H1 (cell line): ENCODE measurements at regions not wholly inside any gene's neighbourhood (a gene's known extent, or its start where the extent isn't known, plus 50 kb on each side); places are given as distances from the start of the nearest gene placed in this dataset.

Experiments used
- CTCF ChIA-PET: fragments of 300-600 bp; sonication (Branson Sonifier 250); formaldehyde crosslinking; loops from one replicate; lab custom pipeline; 2021; ENCODE audit not compliant: partially characterized antibody; lab: Charles Lee
- POLR2A ChIA-PET: fragments of 300-600 bp; sonication (Branson Sonifier 250); formaldehyde crosslinking; loops from one replicate; lab custom pipeline; 2021; ENCODE audit warnings: inconsistent platforms; ENCODE audit not compliant: partially characterized antibody; lab: Charles Lee
- DNase-seq, 2 experiments: peaks; one replicate each; pipeline versions ENCODE4 v3.0.0 to v3.0.0-alpha.2; 2010 to 2022; ENCODE audit warnings: low spot score in 2 of 2, low read depth in 1 of 2, mixed read lengths in 1 of 2
- FAIRE-seq: peaks from 2 replicates; lab custom pipeline; 2011; peaks lifted over from hg19 to GRCh38; lab: Jason Lieb, UNC
- H2AFZ ChIP-seq: 2 replicates; pipeline ENCODE4 v1.8.1; 2012; ENCODE audit warnings: low read length, inconsistent platforms
- H2AK5ac ChIP-seq: 2 replicates; pipeline ENCODE4 v1.6.1; 2013; ENCODE audit warnings: low read depth, low read length
- H2BK120ac ChIP-seq: replicated peaks from 2 replicates; pipeline ENCODE3; 2013; ENCODE audit warnings: low read depth, low read length, inconsistent platforms
- H2BK12ac ChIP-seq: 2 replicates; pipeline ENCODE4 v1.6.1; 2013; ENCODE audit warnings: low read depth, low read length
- H2BK15ac ChIP-seq: 2 replicates; pipeline ENCODE4 v1.6.1; 2013; ENCODE audit warnings: low read length
- H2BK20ac ChIP-seq: 2 replicates; pipeline ENCODE4 v1.6.1; 2013; ENCODE audit warnings: low read length
- H2BK5ac ChIP-seq: 2 replicates; pipeline ENCODE4 v1.6.1; 2013; ENCODE audit warnings: low read depth, low read length
- H3K14ac ChIP-seq: 2 replicates; pipeline ENCODE4 v1.6.1; 2013; ENCODE audit warnings: inconsistent platforms; ENCODE audit not compliant: insufficient read length
- H3K18ac ChIP-seq: 2 replicates; pipeline ENCODE4 v1.6.1; 2013; ENCODE audit warnings: low read length; ENCODE audit errors: extremely low read depth
- H3K23ac ChIP-seq: 2 replicates; pipeline ENCODE4 v1.6.1; 2013; ENCODE audit warnings: inconsistent platforms; ENCODE audit not compliant: insufficient read length
- H3K23me2 ChIP-seq: 2 replicates; pipeline ENCODE4 v1.6.1; 2013; ENCODE audit warnings: low read depth, low read length
- H3K27ac ChIP-seq: 2 replicates; pipeline ENCODE4 v1.6.1; 2011; ENCODE audit warnings: low read depth, low read length, inconsistent platforms
- H3K27me3 ChIP-seq, 4 experiments: replicated peaks in 1 of 4; 1 replicate in 1 of 4; 2 replicates in 3 of 4; pipeline versions ENCODE4 v1.6.1 to v1.8.1; 2011 to 2013; ENCODE audit warnings: low read length in 3 of 4, mild to moderate bottlenecking in 3 of 4, inconsistent platforms in 2 of 4, mixed read lengths in 2 of 4, moderate library complexity in 1 of 4; ENCODE audit not compliant: control insufficient read depth in 3 of 4, insufficient read depth in 3 of 4; ENCODE audit errors: extremely low read depth in 1 of 4
- H3K36me3 ChIP-seq, 4 experiments: 2 replicates each; pipeline versions ENCODE4 v1.6.1 to v1.8.1; 2011 to 2013; ENCODE audit warnings: mild to moderate bottlenecking in 4 of 4, low read length in 3 of 4, moderate library complexity in 2 of 4, control low read depth in 1 of 4, inconsistent platforms in 1 of 4; ENCODE audit not compliant: insufficient read depth in 4 of 4, control insufficient read depth in 2 of 4
- H3K4ac ChIP-seq: replicated peaks from 2 replicates; pipeline ENCODE3; 2013; ENCODE audit warnings: low read length, low read depth, mixed read lengths, inconsistent platforms; ENCODE audit not compliant: insufficient read length
- H3K4me1 ChIP-seq, 4 experiments: replicated peaks in 1 of 4; 1 replicate in 1 of 4; 2 replicates in 3 of 4; pipeline versions ENCODE4 v1.6.1 to v1.8.1; 2011 to 2013; ENCODE audit warnings: low read length in 3 of 4, inconsistent platforms in 2 of 4, mixed read lengths in 1 of 4; ENCODE audit not compliant: insufficient read depth in 4 of 4, control insufficient read depth in 3 of 4
- H3K4me2 ChIP-seq, 2 experiments: 2 replicates each; pipeline versions ENCODE4 v1.6.1 to v1.8.1; 2011 to 2013; ENCODE audit warnings: low read depth in 2 of 2, low read length in 2 of 2, control low read depth in 1 of 2, inconsistent platforms in 1 of 2, mild to moderate bottlenecking in 1 of 2; ENCODE audit not compliant: insufficient read depth in 1 of 2
- H3K4me3 ChIP-seq, 4 experiments: fragments of 200-600, 300-600 bp in 1 of 4; sonication (generic), shearing (Covaris generic), sonication (Bioruptor Twin) in 1 of 4; 2 replicates each; pipeline versions ENCODE4 v1.5.1 to v1.8.1; 2011 to 2016; ENCODE audit warnings: low read length in 4 of 4, low read depth in 3 of 4, control low read depth in 2 of 4, inconsistent platforms in 2 of 4, mild to moderate bottlenecking in 2 of 4, mixed read lengths in 1 of 4, moderate library complexity in 1 of 4; ENCODE audit not compliant: insufficient read depth in 2 of 4; ENCODE audit errors: extremely low read depth in 1 of 4
- H3K56ac ChIP-seq: replicated peaks from 2 replicates; pipeline ENCODE3; 2013; ENCODE audit warnings: low read depth, mild to moderate bottlenecking, mixed read lengths, low read length, inconsistent platforms; ENCODE audit not compliant: insufficient read length
- H3K79me1 ChIP-seq: 2 replicates; pipeline ENCODE4 v1.6.1; 2013; ENCODE audit warnings: low read depth, low read length, control low read depth
- H3K79me2 ChIP-seq, 2 experiments: 2 replicates each; pipeline versions ENCODE4 v1.6.1 to v1.8.1; 2012 to 2013; ENCODE audit warnings: low read length in 2 of 2, mild to moderate bottlenecking in 2 of 2, inconsistent platforms in 1 of 2; ENCODE audit not compliant: insufficient read depth in 2 of 2, control insufficient read depth in 1 of 2
- H3K9ac ChIP-seq, 4 experiments: replicated peaks in 1 of 4; 1 replicate in 1 of 4; 2 replicates in 3 of 4; pipeline versions ENCODE4 v1.6.1 to v1.8.1; 2011 to 2013; ENCODE audit warnings: low read depth in 3 of 4, low read length in 3 of 4, control low read depth in 2 of 4, mild to moderate bottlenecking in 2 of 4, moderate library complexity in 2 of 4, inconsistent platforms in 1 of 4; ENCODE audit errors: extremely low read depth in 1 of 4
- H3K9me3 ChIP-seq, 2 experiments: 2 replicates each; pipeline versions ENCODE4 v1.6.1 to v1.8.1; 2012 to 2013; ENCODE audit warnings: mild to moderate bottlenecking in 2 of 2, moderate library complexity in 2 of 2, control low read depth in 1 of 2, inconsistent platforms in 1 of 2, low read depth in 1 of 2, low read length in 1 of 2, mixed read lengths in 1 of 2; ENCODE audit not compliant: insufficient read depth in 2 of 2
- H4K20me1 ChIP-seq, 2 experiments: replicated peaks in 1 of 2; 2 replicates each; pipeline versions ENCODE3 to v1.8.1; 2011 to 2013; ENCODE audit warnings: inconsistent platforms in 2 of 2, low read length in 2 of 2, mild to moderate bottlenecking in 1 of 2; ENCODE audit not compliant: insufficient read depth in 2 of 2, control insufficient read depth in 1 of 2
- H4K5ac ChIP-seq: 2 replicates; pipeline ENCODE4 v1.6.1; 2013; ENCODE audit warnings: low read length, low read depth, mixed read lengths, inconsistent platforms; ENCODE audit not compliant: insufficient read length
- H4K8ac ChIP-seq: 2 replicates; pipeline ENCODE4 v1.8.0; 2013; ENCODE audit warnings: mild to moderate bottlenecking, moderate library complexity, low read length, inconsistent platforms; ENCODE audit not compliant: insufficient read depth; ENCODE audit errors: extremely low read depth
- H4K91ac ChIP-seq: replicated peaks from 2 replicates; pipeline ENCODE3; 2013; ENCODE audit warnings: low read length, mixed read lengths, inconsistent platforms; ENCODE audit not compliant: insufficient read length
- CHD2 ChIP-seq: IDR thresholded peaks from 2 replicates; pipeline ENCODE4 v1.6.1; 2012; ENCODE audit warnings: low read length, improper control_type of control experiment
- JUN ChIP-seq: IDR thresholded peaks from 2 replicates; pipeline ENCODE4 v1.6.1; 2011; ENCODE audit warnings: low read depth, mild to moderate bottlenecking, improper control_type of control experiment, low read length
- JUND ChIP-seq: IDR thresholded peaks from 2 replicates; pipeline ENCODE4 v1.6.1; 2011; ENCODE audit warnings: mild to moderate bottlenecking, improper control_type of control experiment, low read length
- NRF1 ChIP-seq: IDR thresholded peaks from 2 replicates; pipeline ENCODE4 v1.6.1; 2011; ENCODE audit warnings: mild to moderate bottlenecking, low read depth, low read length, improper control_type of control experiment
- RFX5 ChIP-seq: IDR thresholded peaks from 2 replicates; pipeline ENCODE4 v1.6.1; 2011; ENCODE audit warnings: low read depth, low read length, improper control_type of control experiment, borderline replicate concordance
- RNF2 ChIP-seq: fragments of 200-900, 300-1000 bp; sonication (generic); IDR thresholded peaks from 2 replicates; pipeline ENCODE4 v1.7.1; 2016; ENCODE audit warnings: borderline replicate concordance, low read depth, mild to moderate bottlenecking, antibody characterized with exemption, low read length; ENCODE audit not compliant: poor library complexity, severe bottlenecking; ENCODE audit errors: missing control alignments
- SRF ChIP-seq: IDR thresholded peaks from 2 replicates; pipeline ENCODE4 v1.6.1; 2011; ENCODE audit warnings: mild to moderate bottlenecking, low read depth, low read length, moderate library complexity
- TCF12 ChIP-seq: IDR thresholded peaks from 2 replicates; pipeline ENCODE4 v1.6.1; 2011; ENCODE audit warnings: low read depth, mild to moderate bottlenecking, low read length
- TEAD4 ChIP-seq: IDR thresholded peaks from 2 replicates; pipeline ENCODE4 v1.6.1; 2012; ENCODE audit warnings: low read depth, low read length, inconsistent platforms, mixed read lengths
- YY1 ChIP-seq: IDR thresholded peaks from 2 replicates; pipeline ENCODE4 v1.6.1; 2011; ENCODE audit warnings: low read depth, mild to moderate bottlenecking, low read length
- ZNF274 ChIP-seq: IDR thresholded peaks from 2 replicates; pipeline ENCODE4 v1.7.0; 2012; ENCODE audit warnings: low read length, borderline replicate concordance; ENCODE audit errors: extremely low read depth
- WGBS, 2 experiments: shearing (Covaris generic) in 1 of 2; methylation state at CpG; one replicate each; pipeline versions ENCODE4 v1.1.6 to v1.1.7; 2013 to 2015; ENCODE audit warnings: low lambda C conversion rate in 2 of 2, mixed read lengths in 2 of 2, inconsistent platforms in 1 of 2, low coverage in 1 of 2, missing lambda C conversion rate in 1 of 2; ENCODE audit not compliant: insufficient replicate concordance in 2 of 2, insufficient coverage in 1 of 2, insufficient read length in 1 of 2; ENCODE audit errors: extremely low coverage in 1 of 2, missing lambda C conversion rate in 1 of 2; 5-methylcytosine and 5-hydroxymethylcytosine counted together
- TF ChIP-seq, protein P1 (sequence below): IDR thresholded peaks from 2 replicates; pipeline ENCODE4 v1.6.1; 2012; ENCODE audit warnings: low read length, inconsistent platforms

DNA sequence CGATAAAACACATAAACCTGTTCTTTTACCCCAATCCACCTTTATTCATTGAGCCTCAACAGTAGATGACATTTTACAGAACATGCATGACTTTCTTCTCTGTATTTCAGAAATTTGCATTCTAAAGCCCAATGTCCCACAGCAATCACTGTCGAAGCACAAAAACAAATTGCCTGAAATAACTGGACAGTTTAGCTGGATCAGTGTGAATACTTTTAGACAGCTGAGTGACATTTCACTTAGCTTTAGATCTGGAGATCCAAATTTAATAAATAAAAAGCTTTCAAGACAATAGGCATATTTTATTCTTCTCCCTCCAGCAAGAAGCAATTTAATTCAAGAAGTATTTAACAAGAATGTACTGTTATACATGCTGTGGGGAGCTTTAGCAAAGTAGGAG lies 109.1 kb upstream of the FSCB start:
- no peak overlapping the region for H4K8ac ChIP-seq
- H2BK15ac ChIP-seq = no peak overlapping the region
- H3K36me3 ChIP-seq = no peaks in the 10 kb centered on the region
- no peak overlapping the region for H4K5ac ChIP-seq
- no peak overlapping the region for H2BK12ac ChIP-seq
- no peak overlapping the region for H3K56ac ChIP-seq
- no peak overlapping the region for H3K18ac ChIP-seq
- no peak overlapping the region for H3K4ac ChIP-seq
- POLR2A ChIA-PET = no interaction called here
- TF ChIP-seq JUND (no peak), JUN (no peak), TEAD4 (no peak), NRF1 (no peak), RNF2 (no peak), ZNF274 (no peak), CHD2 (no peak), TCF12 (no peak), SRF (no peak), YY1 (no peak), RFX5 (no peak)
- TF ChIP-seq, protein P1, sequence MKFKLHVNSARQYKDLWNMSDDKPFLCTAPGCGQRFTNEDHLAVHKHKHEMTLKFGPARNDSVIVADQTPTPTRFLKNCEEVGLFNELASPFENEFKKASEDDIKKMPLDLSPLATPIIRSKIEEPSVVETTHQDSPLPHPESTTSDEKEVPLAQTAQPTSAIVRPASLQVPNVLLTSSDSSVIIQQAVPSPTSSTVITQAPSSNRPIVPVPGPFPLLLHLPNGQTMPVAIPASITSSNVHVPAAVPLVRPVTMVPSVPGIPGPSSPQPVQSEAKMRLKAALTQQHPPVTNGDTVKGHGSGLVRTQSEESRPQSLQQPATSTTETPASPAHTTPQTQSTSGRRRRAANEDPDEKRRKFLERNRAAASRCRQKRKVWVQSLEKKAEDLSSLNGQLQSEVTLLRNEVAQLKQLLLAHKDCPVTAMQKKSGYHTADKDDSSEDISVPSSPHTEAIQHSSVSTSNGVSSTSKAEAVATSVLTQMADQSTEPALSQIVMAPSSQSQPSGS = no peak
- H4K20me1 ChIP-seq = no peaks in the 10 kb centered on the region
- no peak overlapping the region for H2BK5ac ChIP-seq
- no peak for DNase-seq
- H3K27me3 ChIP-seq = no peaks in the 10 kb centered on the region
- 96% methylated on average over 2 of the region's 2 CpGs; no CpG with 5 or more reads in 1 of the 2 experiments for WGBS, 2 experiments
- no peak overlapping the region for H2BK120ac ChIP-seq
- H3K27ac ChIP-seq = no peak overlapping the region
- H3K23me2 ChIP-seq = no peaks in the 10 kb centered on the region
- no peak overlapping the region for H2BK20ac ChIP-seq
- no peak overlapping the region for H3K4me3 ChIP-seq
- H3K23ac ChIP-seq = no peak overlapping the region
- CTCF ChIA-PET = interaction anchor here (1.4 kb wide), 2 partner anchors 8 to 10 kb away, joined by 3 read pairs; no protein-coding TSS in a partner anchor
- H3K9me3 ChIP-seq = no peaks in the 10 kb centered on the region
- no peaks in the 10 kb centered on the region for H3K4me1 ChIP-seq
- H4K91ac ChIP-seq = no peak overlapping the region
- H3K14ac ChIP-seq = no peak overlapping the region
- no peak overlapping the region for H2AFZ ChIP-seq
- no peaks in the 10 kb centered on the region for H3K79me1 ChIP-seq
- no peak overlapping the region for H2AK5ac ChIP-seq
- H3K79me2 ChIP-seq = no peaks in the 10 kb centered on the region
- no peak overlapping the region for H3K4me2 ChIP-seq
- no peak for FAIRE-seq
- no peak overlapping the region for H3K9ac ChIP-seq
